Neural cell (in vitro differentiated cells): ENCODE measurements at regions not wholly inside any gene's neighbourhood (a gene's known extent, or its start where the extent isn't known, plus 50 kb on each side); places are given as distances from the start of the nearest gene placed in this dataset.

Source experiments
- H2AFZ ChIP-seq: fragments of 200-600, 300-800 bp; sonication (generic), shearing (Covaris generic); 2 replicates; pipeline ENCODE4 v1.6.0; 2014; ENCODE audit warnings: low read depth, mild to moderate bottlenecking, antibody characterized with exemption, low read length, moderate library complexity
- H3F3A ChIP-seq: fragments of 200-600 bp; shearing (Covaris generic); 2 replicates; pipeline ENCODE4 v1.6.1; 2016; ENCODE audit warnings: mild to moderate bottlenecking, moderate library complexity, mixed read lengths, antibody characterized with exemption, low read length; ENCODE audit not compliant: insufficient read depth, poor library complexity, severe bottlenecking
- H3K27ac ChIP-seq: fragments of 200-600, 300-800 bp; sonication (generic), shearing (Covaris generic); 2 replicates; pipeline ENCODE4 v1.5.1; 2014; ENCODE audit warnings: mild to moderate bottlenecking, low read length, moderate library complexity
- H3K27me3 ChIP-seq: fragments of 300-800, 200-600 bp; sonication (generic), shearing (Covaris generic); 2 replicates; pipeline ENCODE4 v1.6.0; 2014; ENCODE audit warnings: mild to moderate bottlenecking, low read depth, low read length, moderate library complexity; ENCODE audit not compliant: insufficient read depth
- H3K36me3 ChIP-seq: fragments of 300-800, 200-600 bp; sonication (generic), shearing (Covaris generic); 2 replicates; pipeline ENCODE4 v1.5.1; 2014; ENCODE audit warnings: mild to moderate bottlenecking, antibody characterized with exemption, low read length, moderate library complexity; ENCODE audit not compliant: insufficient read depth
- H3K4me2 ChIP-seq: fragments of 300-800, 200-600 bp; sonication (generic), shearing (Covaris generic); 2 replicates; pipeline ENCODE4 v1.6.0; 2014; ENCODE audit warnings: mild to moderate bottlenecking, low read length
- H3K4me3 ChIP-seq: fragments of 300-800, 200-600 bp; sonication (generic), shearing (Covaris generic); 2 replicates; pipeline ENCODE4 v1.5.1; 2014; ENCODE audit warnings: mild to moderate bottlenecking, low read length, moderate library complexity
- H3K79me2 ChIP-seq: fragments of 200-600 bp; shearing (Covaris generic); replicated peaks from 2 replicates; pipeline ENCODE4 v1.6.0; 2014; ENCODE audit warnings: mild to moderate bottlenecking, low read length, moderate library complexity; ENCODE audit not compliant: insufficient read depth
- H3K9ac ChIP-seq: fragments of 300-800, 200-600 bp; sonication (generic), shearing (Covaris generic); 2 replicates; pipeline ENCODE4 v1.6.1; 2016; ENCODE audit warnings: mild to moderate bottlenecking, low read length, mixed read lengths
- H3K9me2 ChIP-seq: fragments of 200-600 bp; shearing (Covaris generic); 2 replicates; pipeline ENCODE4 v1.6.1; 2016; ENCODE audit warnings: mild to moderate bottlenecking, low read length, mixed read lengths; ENCODE audit not compliant: insufficient read depth
- H3K9me3 ChIP-seq: fragments of 200-600, 300-800 bp; sonication (generic), shearing (Covaris generic); 2 replicates; pipeline ENCODE4 v1.6.1; 2016; ENCODE audit warnings: mild to moderate bottlenecking, mixed run types, low read length, moderate library complexity, mixed read lengths
- H4K20me1 ChIP-seq: fragments of 200-600 bp; shearing (Covaris generic); 2 replicates; pipeline ENCODE4 v1.6.1; 2016; ENCODE audit warnings: mild to moderate bottlenecking, mixed run types; ENCODE audit not compliant: insufficient read depth
- EP300 ChIP-seq: fragments of 450-650 bp; conservative IDR thresholded peaks from 2 replicates; pipeline ENCODE4 v1.6.1; 2014; ENCODE audit warnings: antibody characterized with exemption, mild to moderate bottlenecking, moderate library complexity; ENCODE audit not compliant: poor library complexity, severe bottlenecking
- EZH2 ChIP-seq: fragments of 200-600, 300-800 bp; shearing (Covaris generic), sonication (generic); IDR thresholded peaks from 2 replicates; pipeline ENCODE4 v1.6.1; 2014; ENCODE audit warnings: antibody characterized with exemption, low read length, borderline replicate concordance, mild to moderate bottlenecking; ENCODE audit not compliant: insufficient read depth, poor library complexity, severe bottlenecking
- MXI1 ChIP-seq: fragments of 450-650 bp; conservative IDR thresholded peaks from 2 replicates; pipeline ENCODE4 v1.6.1; 2014; ENCODE audit warnings: antibody characterized with exemption, mild to moderate bottlenecking; ENCODE audit not compliant: poor library complexity, severe bottlenecking
- POLR2AphosphoS5 ChIP-seq: IDR thresholded peaks from 2 replicates; pipeline ENCODE4 v1.6.1; 2012
- RAD21 ChIP-seq: fragments of 450-650 bp; conservative IDR thresholded peaks from 2 replicates; pipeline ENCODE4 v1.6.1; 2014; ENCODE audit warnings: antibody characterized with exemption, mild to moderate bottlenecking, moderate library complexity
- REST ChIP-seq: IDR thresholded peaks from 2 replicates; pipeline ENCODE4 v1.6.1; 2012; ENCODE audit warnings: borderline replicate concordance
- SMC3 ChIP-seq: fragments of 450-650 bp; conservative IDR thresholded peaks from 2 replicates; pipeline ENCODE4 v1.6.1; 2014; ENCODE audit warnings: antibody characterized with exemption, mild to moderate bottlenecking, moderate library complexity; ENCODE audit not compliant: poor library complexity
- TAF1 ChIP-seq: IDR thresholded peaks from 2 replicates; pipeline ENCODE4 v1.6.1; 2012; ENCODE audit warnings: low read depth
- TF ChIP-seq, protein P1 (sequence below): fragments of 450-650 bp; IDR thresholded peaks from 2 replicates; pipeline ENCODE4 v1.5.1; 2014; ENCODE audit warnings: antibody characterized with exemption, mild to moderate bottlenecking, moderate library complexity; ENCODE audit not compliant: poor library complexity, severe bottlenecking

DNA sequence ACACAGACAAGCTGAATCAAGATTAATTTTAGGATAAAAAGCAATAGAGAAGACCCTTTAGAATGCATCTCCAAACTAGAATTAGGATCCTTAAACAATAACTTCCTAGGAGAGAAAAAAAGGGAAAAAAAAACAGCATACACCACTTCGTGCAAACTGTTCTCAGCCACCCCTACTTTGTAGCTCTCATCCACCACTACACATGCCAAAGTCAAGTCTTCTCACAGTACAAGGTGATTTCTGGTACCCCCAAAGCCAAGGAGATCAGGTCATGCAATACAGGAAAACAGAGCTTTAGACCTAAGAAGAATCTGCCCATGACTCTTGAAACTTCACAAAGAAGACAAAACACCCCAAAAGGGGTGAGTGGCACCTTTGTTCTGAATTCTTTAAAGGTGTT is 166.9 kb downstream of the SUCNR1 start:
- Histone ChIP-seq H3K27ac (no peak overlapping the region), H3K36me3 (no peaks in the 10 kb centered on the region), H3K27me3 (no peaks in the 10 kb centered on the region), H3K79me2 (no peaks in the 10 kb centered on the region), H3K9me2 (no peaks in the 10 kb centered on the region), H3K4me3 (no peak overlapping the region), H3K9ac (no peak overlapping the region), H3K9me3 (no peaks in the 10 kb centered on the region), H3K4me2 (no peak overlapping the region), H3F3A (no peaks in the 10 kb centered on the region), H2AFZ (no peak overlapping the region), H4K20me1 (no peaks in the 10 kb centered on the region)
- no peak for TF ChIP-seq EP300

DNA sequence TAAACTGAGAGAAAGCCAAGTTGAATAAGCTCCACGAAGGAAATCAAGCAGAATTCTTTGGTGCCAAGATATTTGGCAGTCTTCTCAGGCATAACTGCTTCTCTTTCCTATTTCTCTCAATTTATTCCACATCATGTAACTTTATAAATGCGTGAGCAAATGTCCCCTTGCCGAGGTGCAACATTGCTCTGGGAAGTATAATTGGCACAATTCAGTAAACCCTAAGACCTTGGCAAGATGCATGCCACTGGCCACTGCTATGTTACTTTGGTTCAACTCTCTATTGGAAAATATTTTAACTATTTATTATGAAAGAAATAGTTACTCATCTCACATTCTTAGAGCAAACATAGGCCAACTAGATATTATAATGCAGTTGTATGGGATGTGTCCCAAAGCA is 170.2 kb downstream of the SUCNR1 start:
- Histone ChIP-seq H3K4me3 (no peak overlapping the region), H3K9me3 (no peaks in the 10 kb centered on the region), H3K27me3 (no peaks in the 10 kb centered on the region), H3K27ac (no peak overlapping the region), H2AFZ (no peak overlapping the region), H3K9me2 (no peaks in the 10 kb centered on the region), H3K9ac (no peak overlapping the region), H3K79me2 (no peaks in the 10 kb centered on the region), H3K36me3 (no peaks in the 10 kb centered on the region), H3F3A (no peaks in the 10 kb centered on the region), H3K4me2 (no peak overlapping the region), H4K20me1 (no peaks in the 10 kb centered on the region)
- no peak for TF ChIP-seq RAD21

DNA sequence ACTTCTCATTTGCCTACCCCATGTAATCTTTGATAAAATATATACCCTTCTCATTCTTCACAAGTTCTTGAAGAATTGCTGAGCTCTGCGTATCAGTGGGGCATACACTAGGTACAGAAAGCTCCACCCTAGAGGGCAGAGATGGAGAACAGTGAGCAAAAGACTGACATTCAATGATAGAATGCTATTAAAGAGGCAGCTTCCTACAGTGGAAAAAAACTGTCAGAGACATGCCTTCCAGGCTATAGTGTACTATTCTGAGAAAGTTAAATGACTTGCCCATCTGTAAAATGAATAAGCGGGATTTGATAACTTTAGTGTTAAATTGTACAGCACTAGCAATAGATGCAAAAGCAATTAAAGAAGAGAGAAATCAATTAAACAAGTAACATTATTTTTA is 172.8 kb downstream of the SUCNR1 start:
- no peaks in the 10 kb centered on the region for H3K36me3 ChIP-seq
- no peak overlapping the region for H3K9ac ChIP-seq
- H4K20me1 ChIP-seq = no peaks in the 10 kb centered on the region
- H3K9me3 ChIP-seq = no peaks in the 10 kb centered on the region
- H2AFZ ChIP-seq = no peak overlapping the region
- H3K9me2 ChIP-seq = no peaks in the 10 kb centered on the region
- TF ChIP-seq EP300 (no peak), REST (no peak), RAD21 (no peak), EZH2 (no peak), POLR2AphosphoS5 (no peak), MXI1 (no peak), SMC3 (no peak), TAF1 (no peak)
- TF ChIP-seq, protein P1, sequence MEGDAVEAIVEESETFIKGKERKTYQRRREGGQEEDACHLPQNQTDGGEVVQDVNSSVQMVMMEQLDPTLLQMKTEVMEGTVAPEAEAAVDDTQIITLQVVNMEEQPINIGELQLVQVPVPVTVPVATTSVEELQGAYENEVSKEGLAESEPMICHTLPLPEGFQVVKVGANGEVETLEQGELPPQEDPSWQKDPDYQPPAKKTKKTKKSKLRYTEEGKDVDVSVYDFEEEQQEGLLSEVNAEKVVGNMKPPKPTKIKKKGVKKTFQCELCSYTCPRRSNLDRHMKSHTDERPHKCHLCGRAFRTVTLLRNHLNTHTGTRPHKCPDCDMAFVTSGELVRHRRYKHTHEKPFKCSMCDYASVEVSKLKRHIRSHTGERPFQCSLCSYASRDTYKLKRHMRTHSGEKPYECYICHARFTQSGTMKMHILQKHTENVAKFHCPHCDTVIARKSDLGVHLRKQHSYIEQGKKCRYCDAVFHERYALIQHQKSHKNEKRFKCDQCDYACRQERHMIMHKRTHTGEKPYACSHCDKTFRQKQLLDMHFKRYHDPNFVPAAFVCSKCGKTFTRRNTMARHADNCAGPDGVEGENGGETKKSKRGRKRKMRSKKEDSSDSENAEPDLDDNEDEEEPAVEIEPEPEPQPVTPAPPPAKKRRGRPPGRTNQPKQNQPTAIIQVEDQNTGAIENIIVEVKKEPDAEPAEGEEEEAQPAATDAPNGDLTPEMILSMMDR = no peak
- no peak overlapping the region for H3K27ac ChIP-seq
- H3F3A ChIP-seq = no peaks in the 10 kb centered on the region
- H3K4me3 ChIP-seq = no peak overlapping the region
- H3K4me2 ChIP-seq = no peak overlapping the region
- no peaks in the 10 kb centered on the region for H3K27me3 ChIP-seq
- no peaks in the 10 kb centered on the region for H3K79me2 ChIP-seq
